K562 (cell line): ENCODE measurements at regions not wholly inside any gene's neighbourhood (a gene's known extent, or its start where the extent isn't known, plus 50 kb on each side); places are given as distances from the start of the nearest gene placed in this dataset.

Source experiments
- CTBP1 ChIP-seq: fragments of 450-650 bp; IDR thresholded peaks from 2 replicates; pipeline ENCODE4 v1.6.1; 2016; ENCODE audit warnings: borderline replicate concordance
- EGR1 ChIP-seq: fragments of 450-650 bp; conservative IDR thresholded peaks from 2 replicates; pipeline ENCODE4 v1.6.1; 2017; ENCODE audit warnings: mild to moderate bottlenecking
- NRF1 ChIP-seq, 2 experiments: fragments of 450-650 bp; IDR thresholded peaks in 1 of 2; conservative IDR thresholded peaks in 1 of 2; 2 replicates each; pipeline ENCODE4 v1.6.1; 2014; ENCODE audit warnings: mild to moderate bottlenecking in 2 of 2
- RCOR1 ChIP-seq, 2 experiments: IDR thresholded peaks; 2 replicates each; pipeline ENCODE4 v1.6.1; 2012; ENCODE audit warnings: low read depth in 2 of 2, low read length in 2 of 2, borderline replicate concordance in 1 of 2, improper control_type of control experiment in 1 of 2
- ZNF232 ChIP-seq: sonication (generic); formaldehyde crosslinking; IDR thresholded peaks from 2 replicates; pipeline ENCODE4 v1.8.0; 2022; ENCODE audit warnings: mild to moderate bottlenecking, missing genetic modification reagents
- ZNF639 ChIP-seq, 2 experiments: fragments of 200-800 bp in 1 of 2; sonication (Bioruptor generic) in 1 of 2; sonication (generic) in 1 of 2; formaldehyde crosslinking in 1 of 2; IDR thresholded peaks in 1 of 2; conservative IDR thresholded peaks in 1 of 2; 2 replicates each; pipeline versions ENCODE4 v1.5.0 to v1.6.1; 2016 to 2020; ENCODE audit warnings: missing compliant biosample characterization in 1 of 2, missing genetic modification characterization in 1 of 2, missing genetic modification reagents in 1 of 2
- TF ChIP-seq, protein P1 (sequence below): fragments of 200-800 bp; sonication (Bioruptor generic); IDR thresholded peaks from 2 replicates; pipeline ENCODE4 v1.6.1; 2017; ENCODE audit warnings: missing genetic modification characterization, missing compliant biosample characterization

DNA sequence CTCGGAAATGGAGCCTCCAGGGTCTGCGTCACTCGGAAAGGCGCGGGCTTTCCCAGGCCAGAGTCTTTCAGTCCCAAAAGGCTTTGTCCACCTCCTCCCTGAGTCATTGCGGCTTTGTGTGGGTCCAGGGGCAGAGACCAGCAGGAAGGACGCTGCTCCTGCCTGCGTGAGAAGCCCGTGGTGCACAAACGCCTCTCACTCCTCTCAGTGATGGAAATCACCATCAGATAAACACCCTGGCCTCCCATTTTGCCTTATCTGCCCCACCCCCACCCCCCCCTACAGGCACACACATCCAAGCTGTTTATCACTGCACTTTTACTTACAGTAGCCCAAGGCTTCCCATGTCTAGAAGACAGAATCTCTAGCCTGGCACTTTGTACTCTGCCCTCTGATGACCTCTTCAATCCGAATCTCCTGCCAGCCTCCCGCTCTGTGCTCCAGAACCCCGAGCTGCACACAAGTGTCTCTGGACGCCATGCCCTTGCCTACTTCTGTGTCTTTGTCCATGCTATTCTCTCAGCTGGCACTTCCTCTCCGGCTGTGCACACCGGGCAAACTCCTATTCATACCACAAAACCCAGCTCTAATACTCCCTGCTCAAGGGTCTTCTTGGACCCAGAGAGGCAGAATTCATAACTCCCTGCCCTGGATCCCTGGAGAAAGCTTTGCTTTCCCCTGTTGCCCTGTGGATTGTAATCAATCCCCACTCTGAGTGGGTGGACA is 954.6 kb downstream of the TBC1D22A start (continued):
- TF ChIP-seq CTBP1, result peak; percentile 33; the same call in 1 of the 2 replicates
- 0 out of 4 replicates have a peak, but pooled peaks have one; percentile 13 to 38 for TF ChIP-seq NRF1 (conservative IDR thresholded peaks at IDR 0.05 in 1 of 2, IDR thresholded peaks at IDR 0.05 in 1 of 2)
- peak in 1 of 2 experiments; percentile 55; a peak in 2 of 4 replicates for TF ChIP-seq ZNF639 (CRISPR knock-in tag; conservative IDR thresholded peaks at IDR 0.05 in 1 of 2, IDR thresholded peaks at IDR 0.05 in 1 of 2)
- TF ChIP-seq ZNF232 (CRISPR knock-in tag), result no peak
- peak in 1 of 2 experiments; percentile 58; a peak in 1 of 4 replicates for TF ChIP-seq RCOR1 (IDR thresholded peaks at IDR 0.05; ENCODE audit: borderline replicate concordance in 1 of 2, low read depth in 2 of 2, low read length in 2 of 2)
- peak; percentile 18; the same call in 1 of the 2 replicates for TF ChIP-seq EGR1
- TF ChIP-seq, protein P1, sequence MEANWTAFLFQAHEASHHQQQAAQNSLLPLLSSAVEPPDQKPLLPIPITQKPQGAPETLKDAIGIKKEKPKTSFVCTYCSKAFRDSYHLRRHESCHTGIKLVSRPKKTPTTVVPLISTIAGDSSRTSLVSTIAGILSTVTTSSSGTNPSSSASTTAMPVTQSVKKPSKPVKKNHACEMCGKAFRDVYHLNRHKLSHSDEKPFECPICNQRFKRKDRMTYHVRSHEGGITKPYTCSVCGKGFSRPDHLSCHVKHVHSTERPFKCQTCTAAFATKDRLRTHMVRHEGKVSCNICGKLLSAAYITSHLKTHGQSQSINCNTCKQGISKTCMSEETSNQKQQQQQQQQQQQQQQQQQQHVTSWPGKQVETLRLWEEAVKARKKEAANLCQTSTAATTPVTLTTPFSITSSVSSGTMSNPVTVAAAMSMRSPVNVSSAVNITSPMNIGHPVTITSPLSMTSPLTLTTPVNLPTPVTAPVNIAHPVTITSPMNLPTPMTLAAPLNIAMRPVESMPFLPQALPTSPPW (CRISPR knock-in tag), result peak; percentile 66
